ENCODE measurements at regions not wholly inside any gene's neighbourhood (a gene's known extent, or its start where the extent isn't known, plus 50 kb on each side); places are given as distances from the start of the nearest gene placed in this dataset.

DNA sequence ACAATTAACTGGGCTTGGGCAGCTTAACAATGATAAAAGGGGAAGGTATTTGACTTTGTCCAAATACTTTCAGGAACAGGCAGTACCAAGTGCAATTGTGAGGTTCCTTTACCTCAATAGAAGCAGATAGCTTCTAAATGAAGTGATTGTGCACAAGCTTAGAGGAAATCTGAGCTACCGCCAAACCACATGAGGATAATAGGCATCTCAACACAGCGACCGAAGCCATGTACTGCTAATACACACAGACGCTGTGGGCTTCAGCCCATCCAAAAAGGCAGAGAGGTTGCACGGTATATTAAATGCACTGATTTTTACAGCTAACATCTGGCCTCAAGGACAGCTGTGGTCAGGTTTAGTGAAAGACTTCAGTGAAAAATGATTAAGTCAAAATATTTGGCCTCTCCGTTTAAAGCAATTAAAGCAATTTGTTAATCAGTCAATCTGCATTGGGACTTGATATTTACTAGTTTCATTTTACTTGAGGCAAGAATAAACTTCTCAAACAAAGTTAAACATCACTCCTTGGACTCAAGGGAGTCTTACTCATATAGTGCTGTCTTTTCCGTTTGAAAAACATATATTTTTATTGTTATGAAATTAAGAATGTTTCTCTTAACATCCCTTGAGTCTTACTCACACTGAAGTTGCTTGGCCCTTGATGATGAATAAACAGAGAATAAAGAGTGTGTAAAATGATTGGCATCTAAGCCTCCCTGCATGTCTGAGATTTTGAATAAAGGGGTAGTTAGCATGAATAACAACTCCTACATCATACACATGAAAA is 306.3 kb downstream of the C7orf25 start:
- no peaks in the 10 kb centered on the region for H3K4me1 Mint-ChIP-seq (ENCODE audit: low read depth, unreplicated experiment)
- H3K9me3 Mint-ChIP-seq (ENCODE audit: unreplicated experiment) = no peaks in the 10 kb centered on the region
- H3K27ac ChIP-seq (ENCODE audit: low read depth, low read length) = no peak overlapping the region
- H3K4me1 ChIP-seq (ENCODE audit: insufficient read depth, low read length) = peaks cover 5% of the 10 kb centered on the region
- H3K36me3 Mint-ChIP-seq (ENCODE audit: low read depth, unreplicated experiment) = no peaks in the 10 kb centered on the region
- H3K4me3 ChIP-seq (ENCODE audit: insufficient read depth, low read depth, low read length) = no peak overlapping the region
- DNase-seq (ENCODE audit: low read depth) (peak; percentile 59), FAIRE-seq (peak; percentile 45)
- H3K4me3 Mint-ChIP-seq (ENCODE audit: unreplicated experiment) = no peak overlapping the region
- no peaks in the 10 kb centered on the region for H3K27me3 Mint-ChIP-seq (ENCODE audit: low read depth, unreplicated experiment)
- H3K9me3 ChIP-seq (ENCODE audit: insufficient read depth, low read depth, low read length) = no peaks in the 10 kb centered on the region
- H4K20me1 ChIP-seq (ENCODE audit: insufficient read depth, low read length) = no peaks in the 10 kb centered on the region
- no peak overlapping the region for H3K9ac ChIP-seq (ENCODE audit: low read length)
- no peaks in the 10 kb centered on the region for H3K79me2 ChIP-seq (ENCODE audit: insufficient read depth, low read length)
- no peaks in the 10 kb centered on the region for H3K36me3 ChIP-seq (ENCODE audit: insufficient read depth, low read length)
- H3K27ac Mint-ChIP-seq (ENCODE audit: unreplicated experiment) = no peak overlapping the region
- no peaks in the 10 kb centered on the region for H3K27me3 ChIP-seq (ENCODE audit: insufficient read depth, low read length)
- peak overlapping the region; percentile 53 for H3K4me2 ChIP-seq (ENCODE audit: low read length)
- H2AFZ ChIP-seq (ENCODE audit: low read depth, low read length) = no peak overlapping the region
- no peak for TF ChIP-seq EZH2 (IDR thresholded peaks at IDR 0.05; ENCODE audit: insufficient read depth, low read length)
- TF ChIP-seq, protein P1, sequence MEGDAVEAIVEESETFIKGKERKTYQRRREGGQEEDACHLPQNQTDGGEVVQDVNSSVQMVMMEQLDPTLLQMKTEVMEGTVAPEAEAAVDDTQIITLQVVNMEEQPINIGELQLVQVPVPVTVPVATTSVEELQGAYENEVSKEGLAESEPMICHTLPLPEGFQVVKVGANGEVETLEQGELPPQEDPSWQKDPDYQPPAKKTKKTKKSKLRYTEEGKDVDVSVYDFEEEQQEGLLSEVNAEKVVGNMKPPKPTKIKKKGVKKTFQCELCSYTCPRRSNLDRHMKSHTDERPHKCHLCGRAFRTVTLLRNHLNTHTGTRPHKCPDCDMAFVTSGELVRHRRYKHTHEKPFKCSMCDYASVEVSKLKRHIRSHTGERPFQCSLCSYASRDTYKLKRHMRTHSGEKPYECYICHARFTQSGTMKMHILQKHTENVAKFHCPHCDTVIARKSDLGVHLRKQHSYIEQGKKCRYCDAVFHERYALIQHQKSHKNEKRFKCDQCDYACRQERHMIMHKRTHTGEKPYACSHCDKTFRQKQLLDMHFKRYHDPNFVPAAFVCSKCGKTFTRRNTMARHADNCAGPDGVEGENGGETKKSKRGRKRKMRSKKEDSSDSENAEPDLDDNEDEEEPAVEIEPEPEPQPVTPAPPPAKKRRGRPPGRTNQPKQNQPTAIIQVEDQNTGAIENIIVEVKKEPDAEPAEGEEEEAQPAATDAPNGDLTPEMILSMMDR (IDR thresholded peaks at IDR 0.05; ENCODE audit: insufficient read depth, low read depth, low read length) = no peak

- H3K27ac ChIP-seq (ENCODE audit: low read depth, low read length) = no peak overlapping the region
- TF ChIP-seq, protein P1 (IDR thresholded peaks at IDR 0.05; ENCODE audit: insufficient read depth, low read depth, low read length) = no peak
- no peak for TF ChIP-seq EZH2 (IDR thresholded peaks at IDR 0.05; ENCODE audit: insufficient read depth, low read length)
These were observed 308.4 kb downstream of the C7orf25 start for GRCh38 chr7:42603496-42603895.

DNA sequence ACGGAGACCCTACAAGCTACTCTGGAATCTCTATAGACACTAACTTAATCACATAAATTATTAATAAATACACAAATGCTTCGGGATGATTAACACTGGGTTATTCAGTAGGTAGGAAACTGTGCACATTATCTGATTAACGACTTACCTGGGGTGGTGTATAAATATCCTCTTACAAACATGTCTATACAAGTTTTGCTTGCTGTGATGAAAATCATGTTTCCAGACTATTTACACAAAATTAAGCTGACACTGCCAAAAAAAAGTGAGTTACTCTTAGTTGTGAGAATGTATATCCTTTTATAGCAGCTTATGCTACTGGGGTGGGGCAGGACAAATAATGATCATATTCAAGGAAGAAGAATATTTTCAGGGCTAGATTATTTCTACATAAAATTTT is 314.6 kb downstream of the C7orf25 start:
- no peak overlapping the region for H3K27ac ChIP-seq (ENCODE audit: low read depth, low read length)
- no peak for FAIRE-seq

More at GRCh38 chr7:42603496-42603895, 308.4 kb downstream of the C7orf25 start:
- H3K36me3 ChIP-seq (ENCODE audit: insufficient read depth, low read length) = no peaks in the 10 kb centered on the region
- H3K4me3 Mint-ChIP-seq (ENCODE audit: unreplicated experiment) = no peak overlapping the region
- no peaks in the 10 kb centered on the region for H4K20me1 ChIP-seq (ENCODE audit: insufficient read depth, low read length)
- H3K79me2 ChIP-seq (ENCODE audit: insufficient read depth, low read length) = no peaks in the 10 kb centered on the region
- H3K4me1 ChIP-seq (ENCODE audit: insufficient read depth, low read length) = peaks cover 5% of the 10 kb centered on the region
- H3K27ac Mint-ChIP-seq (ENCODE audit: unreplicated experiment) = no peak overlapping the region
- no peaks in the 10 kb centered on the region for H3K9me3 Mint-ChIP-seq (ENCODE audit: unreplicated experiment)
- no peaks in the 10 kb centered on the region for H3K27me3 ChIP-seq (ENCODE audit: insufficient read depth, low read length)
- H3K9me3 ChIP-seq (ENCODE audit: insufficient read depth, low read depth, low read length) = no peaks in the 10 kb centered on the region
- no peaks in the 10 kb centered on the region for H3K27me3 Mint-ChIP-seq (ENCODE audit: low read depth, unreplicated experiment)
- no peaks in the 10 kb centered on the region for H3K4me1 Mint-ChIP-seq (ENCODE audit: low read depth, unreplicated experiment)
- no peak overlapping the region for H3K4me2 ChIP-seq (ENCODE audit: low read length)
- no peak overlapping the region for H2AFZ ChIP-seq (ENCODE audit: low read depth, low read length)
- no peaks in the 10 kb centered on the region for H3K36me3 Mint-ChIP-seq (ENCODE audit: low read depth, unreplicated experiment)
- no peak overlapping the region for H3K9ac ChIP-seq (ENCODE audit: low read length)
- FAIRE-seq (no peak), DNase-seq (ENCODE audit: low read depth) (no peak)
- H3K4me3 ChIP-seq (ENCODE audit: insufficient read depth, low read depth, low read length) = no peak overlapping the region

More for the DNA sequence above, 314.6 kb downstream of the C7orf25 start:
- no peak overlapping the region for H3K4me3 Mint-ChIP-seq (ENCODE audit: unreplicated experiment)
- Histone ChIP-seq H3K79me2 (ENCODE audit: insufficient read depth, low read length) (no peaks in the 10 kb centered on the region), H3K27me3 (ENCODE audit: insufficient read depth, low read length) (no peaks in the 10 kb centered on the region), H2AFZ (ENCODE audit: low read depth, low read length) (no peak overlapping the region), H4K20me1 (ENCODE audit: insufficient read depth, low read length) (no peaks in the 10 kb centered on the region), H3K4me3 (ENCODE audit: insufficient read depth, low read depth, low read length) (no peak overlapping the region), H3K9ac (ENCODE audit: low read length) (no peak overlapping the region), H3K4me1 (ENCODE audit: insufficient read depth, low read length) (no peaks in the 10 kb centered on the region), H3K9me3 (ENCODE audit: insufficient read depth, low read depth, low read length) (peaks cover 5% of the 10 kb centered on the region), H3K36me3 (ENCODE audit: insufficient read depth, low read length) (no peaks in the 10 kb centered on the region), H3K4me2 (ENCODE audit: low read length) (no peak overlapping the region)
- peaks cover 6% of the 10 kb centered on the region for H3K9me3 Mint-ChIP-seq (ENCODE audit: unreplicated experiment)
- DNase-seq (ENCODE audit: low read depth) = no peak
- no peak for TF ChIP-seq EZH2 (IDR thresholded peaks at IDR 0.05; ENCODE audit: insufficient read depth, low read length)
- TF ChIP-seq, protein P1 (IDR thresholded peaks at IDR 0.05; ENCODE audit: insufficient read depth, low read depth, low read length) = no peak
- no peaks in the 10 kb centered on the region for H3K27me3 Mint-ChIP-seq (ENCODE audit: low read depth, unreplicated experiment)
- H3K4me1 Mint-ChIP-seq (ENCODE audit: low read depth, unreplicated experiment) = no peaks in the 10 kb centered on the region
- no peaks in the 10 kb centered on the region for H3K36me3 Mint-ChIP-seq (ENCODE audit: low read depth, unreplicated experiment)
- no peak overlapping the region for H3K27ac Mint-ChIP-seq (ENCODE audit: unreplicated experiment)

All from astrocyte (in vitro differentiated cells and primary cell).